Kidney epithelial cell (primary cell): ENCODE measurements at regions not wholly inside any gene's neighbourhood (a gene's known extent, or its start where the extent isn't known, plus 50 kb on each side); places are given as distances from the start of the nearest gene placed in this dataset.

Experiments used
- DNase-seq: peaks from one replicate; pipeline ENCODE4 v3.0.0-alpha.2; 2010; ENCODE audit warnings: low read depth
- H3K27me3 ChIP-seq: 2 replicates; pipeline ENCODE4 v1.6.0; 2011; ENCODE audit warnings: low read length; ENCODE audit not compliant: control insufficient read depth, insufficient read depth
- H3K36me3 ChIP-seq: 2 replicates; pipeline ENCODE4 v1.5.1; 2011; ENCODE audit warnings: low read length; ENCODE audit not compliant: control insufficient read depth, insufficient read depth
- H3K4me3 ChIP-seq: 2 replicates; pipeline ENCODE4 v1.5.1; 2011; ENCODE audit warnings: low read depth, mild to moderate bottlenecking, control low read depth, low read length
- CTCF ChIP-seq: IDR thresholded peaks from 2 replicates; pipeline ENCODE4 v1.5.1; 2011; ENCODE audit warnings: mild to moderate bottlenecking, moderate library complexity, low read length, control low read depth, inconsistent platforms; ENCODE audit not compliant: insufficient read depth, poor library complexity, severe bottlenecking

GRCh38 chr3:164927728-164928127 lies 150.6 kb downstream of the SI start:
- TF ChIP-seq CTCF = no peak
- DNase-seq = no peak
- no peaks in the 10 kb centered on the region for H3K27me3 ChIP-seq

GRCh38 chr3:164918905-164919304 lies 159.4 kb downstream of the SI start:
- no peak for TF ChIP-seq CTCF
- Histone ChIP-seq H3K36me3 (no peaks in the 10 kb centered on the region), H3K4me3 (no peak overlapping the region), H3K27me3 (no peaks in the 10 kb centered on the region)
- DNase-seq = no peak

More at GRCh38 chr3:164927728-164928127, 150.6 kb downstream of the SI start:
- H3K4me3 ChIP-seq = no peak overlapping the region
- H3K36me3 ChIP-seq = no peaks in the 10 kb centered on the region

GRCh38 chr3:164912916-164913315 lies 165.4 kb downstream of the SI start:
- no peak for TF ChIP-seq CTCF
- Histone ChIP-seq H3K4me3 (no peak overlapping the region), H3K36me3 (no peaks in the 10 kb centered on the region), H3K27me3 (no peaks in the 10 kb centered on the region)
- DNase-seq = no peak

GRCh38 chr3:164903820-164904451 lies 174.4 kb downstream of the SI start:
- no peak for DNase-seq
- Histone ChIP-seq H3K4me3 (no peak overlapping the region), H3K36me3 (no peaks in the 10 kb centered on the region), H3K27me3 (no peaks in the 10 kb centered on the region)
- TF ChIP-seq CTCF = no peak

- H3K36me3 ChIP-seq = no peaks in the 10 kb centered on the region
- no peak for TF ChIP-seq CTCF
- H3K4me3 ChIP-seq = no peak overlapping the region
- no peak for DNase-seq
- no peaks in the 10 kb centered on the region for H3K27me3 ChIP-seq
Measured at GRCh38 chr3:164897342-164897741, 181.0 kb downstream of the SI start.

- no peak overlapping the region for H3K4me3 ChIP-seq
- no peaks in the 10 kb centered on the region for H3K36me3 ChIP-seq
- no peak for TF ChIP-seq CTCF
- no peak for DNase-seq
- H3K27me3 ChIP-seq = no peaks in the 10 kb centered on the region
Measured at GRCh38 chr3:164890061-164890460, 188.2 kb downstream of the SI start.
